Loucy (cell line): ENCODE measurements at regions not wholly inside any gene's neighbourhood (a gene's known extent, or its start where the extent isn't known, plus 50 kb on each side); places are given as distances from the start of the nearest gene placed in this dataset.

Experiments
- H2AFZ ChIP-seq: fragments of 200-600 bp; sonication (generic); 2 replicates; pipeline ENCODE4 v1.6.0; 2016; ENCODE audit warnings: antibody characterized with exemption, mild to moderate bottlenecking, low read length, moderate library complexity
- H3F3A ChIP-seq: fragments of 200-600 bp; 2 replicates; pipeline ENCODE4 v1.6.0; 2016; ENCODE audit warnings: antibody characterized with exemption, low read depth, mild to moderate bottlenecking
- H3K27me3 ChIP-seq: fragments of 200-600 bp; sonication (generic); 2 replicates; pipeline ENCODE4 v1.6.1; 2014; ENCODE audit warnings: low read length, mild to moderate bottlenecking; ENCODE audit not compliant: insufficient read depth, poor library complexity, severe bottlenecking
- H3K36me3 ChIP-seq: fragments of 200-600 bp; sonication (generic); 2 replicates; pipeline ENCODE4 v1.6.1; 2016; ENCODE audit warnings: low read length; ENCODE audit not compliant: insufficient read depth
- H3K4me1 ChIP-seq: fragments of 200-600 bp; sonication (generic); 2 replicates; pipeline ENCODE4 v1.5.1; 2014; ENCODE audit warnings: low read length, mild to moderate bottlenecking; ENCODE audit not compliant: insufficient read depth, poor library complexity, severe bottlenecking
- H3K4me2 ChIP-seq: fragments of 200-600 bp; sonication (generic); 2 replicates; pipeline ENCODE4 v1.6.0; 2014; ENCODE audit warnings: antibody characterized with exemption, low read length, low read depth, mild to moderate bottlenecking; ENCODE audit not compliant: poor library complexity, severe bottlenecking
- H3K4me3 ChIP-seq: fragments of 200-600 bp; sonication (generic); 2 replicates; pipeline ENCODE4 v1.5.1; 2014; ENCODE audit warnings: low read length, mild to moderate bottlenecking, mixed read lengths; ENCODE audit not compliant: poor library complexity, severe bottlenecking
- H3K79me2 ChIP-seq: fragments of 200-600 bp; sonication (generic); 2 replicates; pipeline ENCODE4 v1.6.1; 2014; ENCODE audit warnings: low read length; ENCODE audit not compliant: insufficient read depth
- H3K9ac ChIP-seq: fragments of 200-600 bp; sonication (generic); 2 replicates; pipeline ENCODE4 v1.6.0; 2014; ENCODE audit warnings: mild to moderate bottlenecking, low read depth, low read length, moderate library complexity; ENCODE audit not compliant: poor library complexity, severe bottlenecking
- H3K9me2 ChIP-seq: fragments of 200-600 bp; sonication (generic); replicated peaks from 2 replicates; pipeline ENCODE4 v1.6.1; 2016; ENCODE audit warnings: low read depth, low read length, mixed read lengths
- H3K9me3 ChIP-seq: fragments of 200-600 bp; sonication (generic); 2 replicates; pipeline ENCODE4 v1.6.1; 2014; ENCODE audit warnings: mild to moderate bottlenecking, antibody characterized with exemption, low read length, low read depth; ENCODE audit not compliant: insufficient read depth
- H4K20me1 ChIP-seq: fragments of 200-600 bp; sonication (generic); 2 replicates; pipeline ENCODE4 v1.6.0; 2014; ENCODE audit warnings: antibody characterized with exemption, low read length, mild to moderate bottlenecking; ENCODE audit not compliant: insufficient read depth, poor library complexity, severe bottlenecking
- EZH2phosphoT487 ChIP-seq: fragments of 200-600 bp; IDR thresholded peaks from 2 replicates; pipeline ENCODE4 v1.6.1; 2018; ENCODE audit warnings: antibody characterized with exemption, mild to moderate bottlenecking, moderate library complexity, borderline replicate concordance
- TF ChIP-seq, protein P1 (sequence below): fragments of 200-600 bp; sonication (generic); conservative IDR thresholded peaks from 2 replicates; pipeline ENCODE4 v1.5.1; 2014; ENCODE audit warnings: mild to moderate bottlenecking, antibody characterized with exemption, low read length

DNA sequence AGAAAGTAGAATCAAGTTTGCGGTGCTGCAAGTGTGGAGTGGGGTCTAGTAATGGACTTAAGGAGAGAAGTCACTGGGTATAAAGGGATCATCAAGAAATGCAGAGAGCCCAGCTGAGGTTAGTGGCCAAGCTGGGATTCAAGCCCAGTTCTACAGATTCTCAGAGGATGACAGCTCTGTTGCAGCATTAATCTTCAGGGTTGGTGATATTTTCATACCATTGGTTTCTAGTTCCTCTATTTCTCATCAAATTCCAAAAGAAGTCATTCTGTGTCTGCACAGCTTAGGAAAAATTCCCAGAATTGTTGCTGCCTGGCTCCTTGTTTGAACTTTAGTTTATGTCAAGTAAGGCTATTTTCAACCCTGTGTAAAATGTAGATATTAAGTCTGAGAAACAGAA, 169.5 kb upstream of the NTF3 start:
- Histone ChIP-seq H3K9me3 (no peaks in the 10 kb centered on the region), H3K79me2 (no peaks in the 10 kb centered on the region), H3K4me3 (no peak overlapping the region), H2AFZ (no peak overlapping the region), H3K4me1 (no peaks in the 10 kb centered on the region), H3K36me3 (no peaks in the 10 kb centered on the region), H3K9ac (no peak overlapping the region), H3F3A (no peaks in the 10 kb centered on the region), H4K20me1 (no peaks in the 10 kb centered on the region), H3K27me3 (peaks cover 6% of the 10 kb centered on the region), H3K4me2 (no peak overlapping the region), H3K9me2 (no peaks in the 10 kb centered on the region)
- TF ChIP-seq, protein P1, sequence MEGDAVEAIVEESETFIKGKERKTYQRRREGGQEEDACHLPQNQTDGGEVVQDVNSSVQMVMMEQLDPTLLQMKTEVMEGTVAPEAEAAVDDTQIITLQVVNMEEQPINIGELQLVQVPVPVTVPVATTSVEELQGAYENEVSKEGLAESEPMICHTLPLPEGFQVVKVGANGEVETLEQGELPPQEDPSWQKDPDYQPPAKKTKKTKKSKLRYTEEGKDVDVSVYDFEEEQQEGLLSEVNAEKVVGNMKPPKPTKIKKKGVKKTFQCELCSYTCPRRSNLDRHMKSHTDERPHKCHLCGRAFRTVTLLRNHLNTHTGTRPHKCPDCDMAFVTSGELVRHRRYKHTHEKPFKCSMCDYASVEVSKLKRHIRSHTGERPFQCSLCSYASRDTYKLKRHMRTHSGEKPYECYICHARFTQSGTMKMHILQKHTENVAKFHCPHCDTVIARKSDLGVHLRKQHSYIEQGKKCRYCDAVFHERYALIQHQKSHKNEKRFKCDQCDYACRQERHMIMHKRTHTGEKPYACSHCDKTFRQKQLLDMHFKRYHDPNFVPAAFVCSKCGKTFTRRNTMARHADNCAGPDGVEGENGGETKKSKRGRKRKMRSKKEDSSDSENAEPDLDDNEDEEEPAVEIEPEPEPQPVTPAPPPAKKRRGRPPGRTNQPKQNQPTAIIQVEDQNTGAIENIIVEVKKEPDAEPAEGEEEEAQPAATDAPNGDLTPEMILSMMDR, result no peak
- TF ChIP-seq EZH2phosphoT487, result no peak

- no peaks in the 10 kb centered on the region for H3F3A ChIP-seq
Observed at GRCh38 chr12:5262885-5263284, 169.0 kb upstream of the NTF3 start.

GRCh38 chr12:5264006-5264405, 167.9 kb upstream of the NTF3 start:
- H3K9ac ChIP-seq, result no peak overlapping the region
- TF ChIP-seq, protein P1, result no peak
- no peak for TF ChIP-seq EZH2phosphoT487
- H3K36me3 ChIP-seq, result no peaks in the 10 kb centered on the region
- no peak overlapping the region for H3K4me3 ChIP-seq
- H2AFZ ChIP-seq, result no peak overlapping the region
- no peak overlapping the region for H3K4me2 ChIP-seq
- H4K20me1 ChIP-seq, result no peaks in the 10 kb centered on the region
- H3K4me1 ChIP-seq, result no peaks in the 10 kb centered on the region
- H3K27me3 ChIP-seq, result no peaks in the 10 kb centered on the region
- no peaks in the 10 kb centered on the region for H3K79me2 ChIP-seq
- no peaks in the 10 kb centered on the region for H3K9me3 ChIP-seq
- H3F3A ChIP-seq, result no peaks in the 10 kb centered on the region
- H3K9me2 ChIP-seq, result no peaks in the 10 kb centered on the region

More at GRCh38 chr12:5262885-5263284, 169.0 kb upstream of the NTF3 start:
- Histone ChIP-seq H3K4me3 (no peak overlapping the region), H2AFZ (no peak overlapping the region), H3K36me3 (no peaks in the 10 kb centered on the region), H3K9me3 (no peaks in the 10 kb centered on the region), H3K9ac (no peak overlapping the region), H4K20me1 (no peaks in the 10 kb centered on the region), H3K4me1 (no peaks in the 10 kb centered on the region), H3K27me3 (peaks cover 1% of the 10 kb centered on the region), H3K79me2 (no peaks in the 10 kb centered on the region), H3K4me2 (no peak overlapping the region), H3K9me2 (no peaks in the 10 kb centered on the region)
- TF ChIP-seq, protein P1, result no peak
- TF ChIP-seq EZH2phosphoT487, result no peak
